Body of pancreas (tissue), 4 donors: ENCODE measurements at regions not wholly inside any gene's neighbourhood (a gene's known extent, or its start where the extent isn't known, plus 50 kb on each side); places are given as distances from the start of the nearest gene placed in this dataset.

Source experiments
- ATAC-seq: fragments of 150-250 bp; one replicate; pipeline ENCODE4 v1.9.1; 2016
- DNase-seq, 4 donors: peaks; one replicate each; pipeline ENCODE4 v3.0.0-alpha.2; 2019
- H3K27ac ChIP-seq, 4 donors: fragments of 200-600 bp; sonication (generic); 1 replicate in 3 of 4; 2 replicates in 1 of 4; pipeline versions ENCODE4 v1.5.1 to v1.6.1; 2016 to 2019; ENCODE audit warnings: mild to moderate bottlenecking in 1 of 4, mixed read lengths in 1 of 4, moderate library complexity in 1 of 4
- H3K27me3 ChIP-seq, 2 donors: fragments of 200-600 bp; sonication (generic); one replicate each; pipeline ENCODE4 v1.6.0; 2016; ENCODE audit warnings: mild to moderate bottlenecking in 1 of 2
- H3K36me3 ChIP-seq, 2 donors: fragments of 200-600 bp; sonication (generic); replicated peaks in 1 of 2; 2 replicates each; pipeline ENCODE4 v1.5.1; 2016; ENCODE audit warnings: low read depth in 2 of 2; ENCODE audit not compliant: insufficient read depth in 1 of 2
- H3K4me1 ChIP-seq: fragments of 200-600 bp; sonication (generic); one replicate; pipeline ENCODE4 v1.6.0; 2016
- H3K4me3 ChIP-seq, 2 donors: fragments of 200-600 bp; sonication (generic); 1 replicate in 1 of 2; 2 replicates in 1 of 2; pipeline ENCODE4 v1.5.1; 2016 to 2019
- H3K9me3 ChIP-seq, 3 donors: fragments of 200-600 bp; sonication (generic); 1 replicate in 2 of 3; 2 replicates in 1 of 3; pipeline ENCODE4 v1.5.1; 2016
- CTCF ChIP-seq, 7 experiments: fragments of 450-650 bp in 4 of 7; fragments of 200-600 bp in 3 of 7; sonication (generic) in 3 of 7; IDR thresholded peaks; one replicate each; pipeline ENCODE4 v1.5.1; 2016 to 2019; ENCODE audit warnings: antibody characterized with exemption in 7 of 7
- POLR2A ChIP-seq, 3 donors: fragments of 450-650 bp; IDR thresholded peaks; one replicate each; pipeline ENCODE4 v1.6.1; 2016; ENCODE audit warnings: antibody characterized with exemption in 3 of 3, mild to moderate bottlenecking in 2 of 3
- WGBS, 2 donors: methylation state at CpG; one replicate each; pipeline ENCODE4 v1.1.5; 2017; 5-methylcytosine and 5-hydroxymethylcytosine counted together
- intact Hi-C: fragments of 100-400 bp; cut with DNase I; formaldehyde crosslinking; loops from one replicate; pipeline ENCODE4 v1.15.1; 2023

GRCh38 chr10:106226142-106226541 lies 938.4 kb downstream of the SORCS1 start:
- H3K27me3 ChIP-seq = no peaks in the 10 kb centered on the region
- H3K36me3 ChIP-seq = no peaks in the 10 kb centered on the region
- no peak overlapping the region for H3K4me3 ChIP-seq
- no peaks in the 10 kb centered on the region for H3K9me3 ChIP-seq
- H3K27ac ChIP-seq = no peak overlapping the region
- DNase-seq = no peak
- H3K4me1 ChIP-seq = no peaks in the 10 kb centered on the region
- 63 to 75% methylated on average over 1 of the region's 1 CpG for WGBS, 2 donors
- ATAC-seq = no peak
- intact Hi-C loops = no loop called here
- TF ChIP-seq CTCF (IDR thresholded peaks at IDR 0.05) = no peak

GRCh38 chr10:106224676-106225075 lies 939.8 kb downstream of the SORCS1 start:
- WGBS, 2 donors = 32 to 39% methylated on average over 1 of the region's 1 CpG
- Histone ChIP-seq H3K4me3 (no peak overlapping the region), H3K9me3 (no peaks in the 10 kb centered on the region), H3K27ac (no peak overlapping the region), H3K4me1 (no peaks in the 10 kb centered on the region), H3K36me3 (no peaks in the 10 kb centered on the region), H3K27me3 (no peaks in the 10 kb centered on the region)
- TF ChIP-seq CTCF (IDR thresholded peaks at IDR 0.05) (no peak), POLR2A (IDR thresholded peaks at IDR 0.05) (no peak)
- no peak for DNase-seq
- ATAC-seq = no peak
- intact Hi-C loops = no loop called here

GRCh38 chr10:106217627-106218026 lies 946.9 kb downstream of the SORCS1 start:
- Histone ChIP-seq H3K4me3 (no peak overlapping the region), H3K9me3 (no peaks in the 10 kb centered on the region), H3K27me3 (no peaks in the 10 kb centered on the region), H3K27ac (no peak overlapping the region), H3K36me3 (no peaks in the 10 kb centered on the region), H3K4me1 (no peaks in the 10 kb centered on the region)
- DNase-seq (no peak), ATAC-seq (no peak)
- TF ChIP-seq POLR2A (IDR thresholded peaks at IDR 0.05) = no peak
- TF ChIP-seq CTCF (IDR thresholded peaks at IDR 0.05) = no peak
- intact Hi-C loops = no loop called here
- 48 to 58% methylated on average over 3 of the region's 3 CpGs for WGBS, 2 donors

- intact Hi-C loops = no loop called here
- 43 to 57% methylated on average over 1 to 2 of the region's 2 CpGs for WGBS, 2 donors
- DNase-seq = no peak
- no peaks in the 10 kb centered on the region for H3K27me3 ChIP-seq
- H3K9me3 ChIP-seq = no peaks in the 10 kb centered on the region
- ATAC-seq = no peak
- H3K27ac ChIP-seq = no peak overlapping the region
- H3K4me3 ChIP-seq = no peak overlapping the region
- TF ChIP-seq POLR2A (IDR thresholded peaks at IDR 0.05) (no peak), CTCF (IDR thresholded peaks at IDR 0.05) (no peak)
- no peaks in the 10 kb centered on the region for H3K36me3 ChIP-seq
- no peaks in the 10 kb centered on the region for H3K4me1 ChIP-seq
Observed at GRCh38 chr10:106216085-106216484, 948.4 kb downstream of the SORCS1 start.

- DNase-seq (no peak), ATAC-seq (no peak)
- H3K4me1 ChIP-seq = no peaks in the 10 kb centered on the region
- no peak for TF ChIP-seq CTCF (IDR thresholded peaks at IDR 0.05)
- TF ChIP-seq POLR2A (IDR thresholded peaks at IDR 0.05) = no peak
- no peaks in the 10 kb centered on the region for H3K9me3 ChIP-seq
- H3K27ac ChIP-seq = no peak overlapping the region
- no peaks in the 10 kb centered on the region for H3K27me3 ChIP-seq
- intact Hi-C loops = no loop called here
- whole genome bisulfite sequencing, 2 donors = 80 to 93% methylated on average over 2 of the region's 2 CpGs
- H3K36me3 ChIP-seq = no peaks in the 10 kb centered on the region
- H3K4me3 ChIP-seq = no peak overlapping the region
Observed at GRCh38 chr10:106214243-106214642, 950.3 kb downstream of the SORCS1 start.
